Stomach (tissue), 8 donors: ENCODE measurements at regions not wholly inside any gene's neighbourhood (a gene's known extent, or its start where the extent isn't known, plus 50 kb on each side); places are given as distances from the start of the nearest gene placed in this dataset.

ENCODE experiments used
- DNase-seq, 2 donors: peaks; one replicate each; pipeline versions ENCODE4 v3.0.0 to v3.0.0-alpha.2; 2013 to 2019
- H3K27ac ChIP-seq, 5 donors: fragments of 200-600 bp in 4 of 5; sonication (generic) in 4 of 5; one replicate each; pipeline ENCODE4 v1.5.1; 2013 to 2019; ENCODE audit warnings: mild to moderate bottlenecking in 1 of 5, moderate library complexity in 1 of 5
- H3K27me3 ChIP-seq, 3 donors: fragments of 200-600 bp; sonication (generic); one replicate each; pipeline ENCODE4 v1.5.1; 2017 to 2019; ENCODE audit warnings: mixed run types in 1 of 3
- H3K36me3 ChIP-seq, 4 donors: fragments of 200-600 bp; sonication (generic); 1 replicate in 3 of 4; 2 replicates in 1 of 4; pipeline ENCODE4 v1.5.1; 2016 to 2019
- H3K4me1 ChIP-seq, 4 donors: fragments of 200-600 bp; sonication (generic); one replicate each; pipeline ENCODE4 v1.5.1; 2016 to 2019
- H3K4me3 ChIP-seq, 4 donors: fragments of 200-600 bp; sonication (generic) in 3 of 4; one replicate each; pipeline ENCODE4 v1.5.1; 2016 to 2019; ENCODE audit warnings: mild to moderate bottlenecking in 1 of 4
- H3K9me3 ChIP-seq, 4 donors: fragments of 200-600 bp; sonication (generic); one replicate each; pipeline ENCODE4 v1.5.1; 2016 to 2019
- EP300 ChIP-seq: sonication (generic); formaldehyde crosslinking; IDR thresholded peaks from one replicate; pipeline ENCODE4 v1.6.1; 2017; ENCODE audit warnings: antibody characterized with exemption
- POLR2A ChIP-seq, 4 donors: fragments of 450-650 bp; IDR thresholded peaks; one replicate each; pipeline ENCODE4 v1.6.1; 2016; ENCODE audit warnings: antibody characterized with exemption in 4 of 4, control low read depth in 2 of 4, mild to moderate bottlenecking in 1 of 4, moderate library complexity in 1 of 4
- POLR2AphosphoS5 ChIP-seq, 3 donors: sonication (generic); formaldehyde crosslinking; IDR thresholded peaks; one replicate each; pipeline ENCODE4 v1.6.1; 2016; ENCODE audit warnings: antibody characterized with exemption in 3 of 3
- WGBS, 5 donors: extraction: QIAGEN DNeasy Blood & Tissue Kit in 3 of 5; methylation state at CpG; one replicate each; pipeline versions ENCODE4 v1.1.5 to v1.1.7; 2013 to 2018; 5-methylcytosine and 5-hydroxymethylcytosine counted together
- intact Hi-C: fragments of 100-400 bp; cut with DNase I; formaldehyde crosslinking; loops from one replicate; pipeline ENCODE4 v1.15.1; 2023; ENCODE audit warnings: low total_unique reads
- TF ChIP-seq, protein P1 (sequence below), 7 experiments: fragments of 450-650 bp in 4 of 7; fragments of 200-600 bp in 3 of 7; sonication (generic) in 3 of 7; IDR thresholded peaks; one replicate each; pipeline ENCODE4 v1.5.1; 2016 to 2019; ENCODE audit warnings: antibody characterized with exemption in 7 of 7, control low read depth in 2 of 7, mild to moderate bottlenecking in 1 of 7
- donor health status: healthy with polysubstance abuse.
- donor health status: Bipolar disorder and iron deficiency.
- donor health status: healthy.

DNA sequence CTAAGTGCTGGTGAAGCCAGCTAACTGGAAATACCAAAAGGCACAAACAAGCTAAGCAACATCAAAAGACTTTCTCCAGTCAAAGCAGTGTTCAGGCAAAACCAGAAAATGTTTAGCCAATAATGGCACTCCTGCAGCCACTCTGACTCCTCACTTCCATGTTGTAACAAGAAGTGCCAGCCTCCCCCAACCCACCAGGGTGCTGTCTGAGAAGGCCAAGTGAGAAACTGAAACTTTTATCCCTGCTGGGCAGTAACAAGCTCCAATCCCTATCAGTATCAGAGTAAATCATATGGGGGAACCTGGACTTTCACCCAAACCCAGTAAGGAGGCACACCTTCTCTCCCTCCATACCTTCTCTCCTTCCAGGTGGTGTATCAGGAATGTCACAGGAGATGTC lies 414.8 kb upstream of the NMUR2 start:
- no peaks in the 10 kb centered on the region for H3K27me3 ChIP-seq
- no peaks in the 10 kb centered on the region for H3K36me3 ChIP-seq
- intact Hi-C loops = no loop called here
- H3K4me3 ChIP-seq = no peak overlapping the region
- H3K9me3 ChIP-seq = no peaks in the 10 kb centered on the region
- DNase-seq = no peak
- H3K4me1 ChIP-seq = no peaks in the 10 kb centered on the region
- H3K27ac ChIP-seq = no peak overlapping the region
- TF ChIP-seq, protein P1, sequence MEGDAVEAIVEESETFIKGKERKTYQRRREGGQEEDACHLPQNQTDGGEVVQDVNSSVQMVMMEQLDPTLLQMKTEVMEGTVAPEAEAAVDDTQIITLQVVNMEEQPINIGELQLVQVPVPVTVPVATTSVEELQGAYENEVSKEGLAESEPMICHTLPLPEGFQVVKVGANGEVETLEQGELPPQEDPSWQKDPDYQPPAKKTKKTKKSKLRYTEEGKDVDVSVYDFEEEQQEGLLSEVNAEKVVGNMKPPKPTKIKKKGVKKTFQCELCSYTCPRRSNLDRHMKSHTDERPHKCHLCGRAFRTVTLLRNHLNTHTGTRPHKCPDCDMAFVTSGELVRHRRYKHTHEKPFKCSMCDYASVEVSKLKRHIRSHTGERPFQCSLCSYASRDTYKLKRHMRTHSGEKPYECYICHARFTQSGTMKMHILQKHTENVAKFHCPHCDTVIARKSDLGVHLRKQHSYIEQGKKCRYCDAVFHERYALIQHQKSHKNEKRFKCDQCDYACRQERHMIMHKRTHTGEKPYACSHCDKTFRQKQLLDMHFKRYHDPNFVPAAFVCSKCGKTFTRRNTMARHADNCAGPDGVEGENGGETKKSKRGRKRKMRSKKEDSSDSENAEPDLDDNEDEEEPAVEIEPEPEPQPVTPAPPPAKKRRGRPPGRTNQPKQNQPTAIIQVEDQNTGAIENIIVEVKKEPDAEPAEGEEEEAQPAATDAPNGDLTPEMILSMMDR (IDR thresholded peaks at IDR 0.05) = no peak
- TF ChIP-seq POLR2AphosphoS5 (IDR thresholded peaks at IDR 0.05) (no peak), EP300 (no peak), POLR2A (IDR thresholded peaks at IDR 0.05) (no peak)

DNA sequence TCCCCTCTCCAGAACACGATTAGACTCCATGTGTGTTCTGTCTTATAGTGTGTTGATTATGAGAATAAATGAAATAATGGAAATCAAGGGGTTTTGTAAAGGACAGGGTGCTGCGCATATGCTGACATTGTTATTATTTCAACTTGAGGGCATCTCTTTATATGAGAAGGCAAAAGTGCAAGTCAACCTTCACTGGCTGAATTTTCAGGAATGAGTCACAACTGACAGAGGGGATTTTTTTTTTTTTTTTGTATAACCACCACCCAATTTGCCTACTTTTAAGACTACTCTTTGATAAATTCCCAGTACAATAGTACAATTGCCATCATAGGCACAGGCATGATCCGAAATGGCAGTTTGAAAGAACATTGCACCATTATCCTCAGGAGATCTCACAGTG lies 419.2 kb upstream of the NMUR2 start:
- 85 to 91% (median 87%) methylated on average over 3 of the region's 3 CpGs for whole genome bisulfite sequencing, 5 donors
- DNase-seq = no peak
- no peaks in the 10 kb centered on the region for H3K36me3 ChIP-seq
- H3K4me1 ChIP-seq = no peaks in the 10 kb centered on the region
- TF ChIP-seq, protein P1 (IDR thresholded peaks at IDR 0.05) = no peak
- TF ChIP-seq POLR2AphosphoS5 (IDR thresholded peaks at IDR 0.05) (no peak), POLR2A (IDR thresholded peaks at IDR 0.05) (no peak), EP300 (no peak)
- no peak overlapping the region for H3K4me3 ChIP-seq
- no peaks in the 10 kb centered on the region for H3K9me3 ChIP-seq
- no peak overlapping the region for H3K27ac ChIP-seq
- intact Hi-C loops = no loop called here
- no peaks in the 10 kb centered on the region for H3K27me3 ChIP-seq

DNA sequence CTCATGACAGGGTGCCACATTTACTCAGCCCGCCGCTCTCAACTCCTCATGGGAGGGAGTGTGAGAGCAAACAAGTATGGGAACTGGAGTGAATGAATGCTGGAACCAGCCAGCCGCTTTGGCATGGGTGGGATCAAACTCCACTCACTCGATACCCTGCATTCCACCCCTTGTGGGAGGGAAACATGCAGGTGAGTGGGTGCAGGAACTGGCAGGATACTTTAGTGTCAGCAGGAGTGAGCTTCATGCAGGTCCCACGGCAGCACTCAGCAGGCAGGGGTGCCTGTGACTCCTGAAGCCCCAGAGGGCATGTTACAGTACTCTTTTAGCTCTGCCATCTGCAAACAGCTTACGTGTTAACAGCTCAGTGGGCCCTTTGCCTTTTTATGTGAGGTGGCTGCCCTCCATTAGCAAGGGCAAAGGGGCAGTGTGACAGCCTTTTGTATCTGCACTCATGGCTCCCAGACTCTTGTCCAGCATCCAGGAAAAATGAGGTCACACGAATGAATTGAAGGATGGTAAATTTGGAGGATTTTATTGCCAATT lies 433.2 kb upstream of the NMUR2 start:
- no peak for TF ChIP-seq POLR2AphosphoS5 (IDR thresholded peaks at IDR 0.05)
- no peak for TF ChIP-seq POLR2A (IDR thresholded peaks at IDR 0.05)
- TF ChIP-seq, protein P1 (IDR thresholded peaks at IDR 0.05) = no peak
- no peak for TF ChIP-seq EP300
- no peaks in the 10 kb centered on the region for H3K36me3 ChIP-seq
- no peak overlapping the region for H3K27ac ChIP-seq
- no peak overlapping the region for H3K4me3 ChIP-seq
- 57 to 84% (median 70%) methylated on average over 7 of the region's 7 CpGs for WGBS, 5 donors
- no peaks in the 10 kb centered on the region for H3K27me3 ChIP-seq
- intact Hi-C loops = no loop called here
- H3K4me1 ChIP-seq = no peaks in the 10 kb centered on the region
- DNase-seq = no peak
- no peaks in the 10 kb centered on the region for H3K9me3 ChIP-seq

DNA sequence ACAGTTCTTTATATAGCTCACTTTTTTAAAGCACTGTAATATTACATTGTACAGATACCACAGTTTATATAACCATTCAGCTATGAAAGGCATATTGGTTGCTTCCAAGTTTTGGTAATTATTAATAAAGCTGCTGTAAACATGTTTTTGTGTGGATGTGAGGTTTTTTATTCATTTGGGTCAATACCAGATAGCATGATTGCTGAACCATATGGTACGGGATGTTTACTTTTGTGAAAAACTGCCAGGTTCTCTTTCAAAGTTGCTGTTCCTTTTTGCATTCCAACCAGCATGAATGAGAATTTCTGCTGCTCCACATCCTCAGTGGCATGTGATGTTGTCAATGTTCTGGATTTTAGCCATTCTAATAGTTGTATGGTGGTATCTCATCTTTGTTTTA lies 439.6 kb upstream of the NMUR2 start:
- H3K27ac ChIP-seq = no peak overlapping the region
- WGBS, 5 donors = 13 to 40% (median 21%) methylated on average over 1 of the region's 1 CpG
- TF ChIP-seq, protein P1 (IDR thresholded peaks at IDR 0.05) = no peak
- TF ChIP-seq POLR2AphosphoS5 (IDR thresholded peaks at IDR 0.05) (no peak), EP300 (no peak), POLR2A (IDR thresholded peaks at IDR 0.05) (no peak)
- DNase-seq = no peak
- no peak overlapping the region for H3K4me3 ChIP-seq
- no peaks in the 10 kb centered on the region for H3K4me1 ChIP-seq
- no peaks in the 10 kb centered on the region for H3K36me3 ChIP-seq
- no peaks in the 10 kb centered on the region for H3K27me3 ChIP-seq
- intact Hi-C loops = no loop called here
- no peaks in the 10 kb centered on the region for H3K9me3 ChIP-seq
